Natural killer cell (primary cell): ENCODE measurements at regions not wholly inside any gene's neighbourhood (a gene's known extent, or its start where the extent isn't known, plus 50 kb on each side); places are given as distances from the start of the nearest gene placed in this dataset.

Experiments used
- ATAC-seq, 3 donors: fragments of 150-1000 bp in 2 of 3; fragments of 200-7000 bp in 1 of 3; cut with Tn5 transposase; 1 replicate in 1 of 3; 2 replicates in 2 of 3; pipeline ENCODE4 v1.10.0; 2021; ENCODE audit warnings: mild to moderate bottlenecking in 2 of 3, moderate library complexity in 2 of 3
- DNase-seq, 2 donors: peaks; one replicate each; pipeline versions ENCODE4 v3.0.0 to v3.0.0-alpha.2; 2013 to 2021; ENCODE audit warnings: mixed read lengths in 1 of 2
- H3K27ac ChIP-seq: one replicate; pipeline ENCODE4 v1.5.1; 2013; ENCODE audit warnings: mild to moderate bottlenecking, low read length
- H3K27me3 ChIP-seq: one replicate; pipeline ENCODE4 v1.6.1; 2013; ENCODE audit warnings: low read length; ENCODE audit not compliant: control insufficient read depth, insufficient read depth
- H3K36me3 ChIP-seq: one replicate; pipeline ENCODE4 v1.6.1; 2013; ENCODE audit warnings: low read length; ENCODE audit not compliant: control insufficient read depth, insufficient read depth
- H3K4me1 ChIP-seq: one replicate; pipeline ENCODE4 v1.6.1; 2013; ENCODE audit warnings: low read length; ENCODE audit not compliant: control insufficient read depth, insufficient read depth
- H3K4me3 ChIP-seq: one replicate; pipeline ENCODE4 v1.5.1; 2013; ENCODE audit warnings: low read length
- H3K9me3 ChIP-seq: one replicate; pipeline ENCODE4 v1.6.1; 2013; ENCODE audit warnings: low read length; ENCODE audit not compliant: control insufficient read depth, insufficient read depth
- H3K27ac Mint-ChIP-seq, 2 donors: one replicate each; pipeline ENCODE4 v1.8.0; 2022; ENCODE audit warnings: mild to moderate bottlenecking in 2 of 2, mixed read lengths in 2 of 2, moderate library complexity in 1 of 2
- H3K27me3 Mint-ChIP-seq, 2 donors: one replicate each; pipeline ENCODE4 v1.8.0; 2022; ENCODE audit warnings: low read depth in 2 of 2, mixed read lengths in 2 of 2
- H3K36me3 Mint-ChIP-seq: one replicate; pipeline ENCODE4 v1.8.0; 2022; ENCODE audit warnings: mixed read lengths
- H3K4me1 Mint-ChIP-seq, 2 donors: one replicate each; pipeline ENCODE4 v1.8.0; 2022; ENCODE audit warnings: mixed read lengths in 2 of 2
- H3K4me3 Mint-ChIP-seq: one replicate; pipeline ENCODE4 v1.8.0; 2022; ENCODE audit warnings: mild to moderate bottlenecking, moderate library complexity, mixed read lengths
- H3K9me3 Mint-ChIP-seq, 2 donors: one replicate each; pipeline ENCODE4 v1.8.0; 2022; ENCODE audit warnings: mixed read lengths in 2 of 2
- WGBS: methylation state at CpG from one replicate; pipeline ENCODE4 v1.1.7; 2013; ENCODE audit warnings: missing lambda C conversion rate; ENCODE audit not compliant: insufficient coverage; 5-methylcytosine and 5-hydroxymethylcytosine counted together
- intact Hi-C: fragments of 100-400 bp; cut with micrococcal nuclease; formaldehyde crosslinking; loops from one replicate; pipeline ENCODE4 v1.14.2; 2022
- TF ChIP-seq, protein P1 (sequence below): fragments of 200-600 bp; IDR thresholded peaks from one replicate; pipeline ENCODE4 v1.8.0; 2022; ENCODE audit warnings: antibody characterized with exemption

DNA sequence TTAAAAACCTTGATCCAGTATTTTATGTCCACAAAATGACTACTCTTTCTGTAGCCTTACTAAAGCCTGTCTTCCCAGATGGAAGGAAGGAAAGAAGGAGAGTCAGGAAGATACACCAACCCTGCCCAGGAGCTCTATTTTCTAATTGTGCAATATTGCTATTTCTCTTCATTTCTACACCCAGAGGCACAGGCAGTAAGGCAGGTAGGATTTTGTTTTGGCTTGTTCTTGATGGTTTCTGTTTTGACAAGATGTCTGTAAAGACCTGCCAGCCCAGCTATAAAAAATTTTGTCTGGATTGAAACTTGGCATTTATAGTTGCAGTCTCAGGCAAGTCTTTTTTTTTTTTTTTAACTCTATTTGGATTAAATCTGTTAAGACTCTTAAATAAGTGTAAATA lies 587.5 kb upstream of the ARID1B start:
- TF ChIP-seq, protein P1, sequence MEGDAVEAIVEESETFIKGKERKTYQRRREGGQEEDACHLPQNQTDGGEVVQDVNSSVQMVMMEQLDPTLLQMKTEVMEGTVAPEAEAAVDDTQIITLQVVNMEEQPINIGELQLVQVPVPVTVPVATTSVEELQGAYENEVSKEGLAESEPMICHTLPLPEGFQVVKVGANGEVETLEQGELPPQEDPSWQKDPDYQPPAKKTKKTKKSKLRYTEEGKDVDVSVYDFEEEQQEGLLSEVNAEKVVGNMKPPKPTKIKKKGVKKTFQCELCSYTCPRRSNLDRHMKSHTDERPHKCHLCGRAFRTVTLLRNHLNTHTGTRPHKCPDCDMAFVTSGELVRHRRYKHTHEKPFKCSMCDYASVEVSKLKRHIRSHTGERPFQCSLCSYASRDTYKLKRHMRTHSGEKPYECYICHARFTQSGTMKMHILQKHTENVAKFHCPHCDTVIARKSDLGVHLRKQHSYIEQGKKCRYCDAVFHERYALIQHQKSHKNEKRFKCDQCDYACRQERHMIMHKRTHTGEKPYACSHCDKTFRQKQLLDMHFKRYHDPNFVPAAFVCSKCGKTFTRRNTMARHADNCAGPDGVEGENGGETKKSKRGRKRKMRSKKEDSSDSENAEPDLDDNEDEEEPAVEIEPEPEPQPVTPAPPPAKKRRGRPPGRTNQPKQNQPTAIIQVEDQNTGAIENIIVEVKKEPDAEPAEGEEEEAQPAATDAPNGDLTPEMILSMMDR = no peak

DNA sequence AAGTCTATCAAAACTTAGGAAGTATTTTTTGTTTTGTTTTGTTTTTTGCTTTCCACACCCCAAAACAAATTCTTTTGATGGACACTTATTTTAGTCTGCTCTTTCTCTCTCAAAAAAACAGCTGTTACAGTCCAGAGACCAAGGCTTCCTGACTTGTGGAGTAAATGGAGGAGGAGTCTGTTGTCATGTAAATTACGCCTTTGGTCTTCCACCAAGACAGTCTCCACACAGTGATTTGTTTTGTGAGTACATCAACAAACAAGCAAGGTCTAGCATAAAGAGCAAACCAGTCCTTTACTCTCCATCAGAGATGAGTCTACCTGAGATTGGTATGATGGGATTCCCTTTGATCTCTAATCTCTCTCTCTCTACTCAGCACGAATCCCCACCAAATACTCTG lies 588.0 kb upstream of the ARID1B start:
- WGBS = no CpG with 5 or more reads among the region's 2 CpGs
- Histone ChIP-seq H3K36me3 (no peaks in the 10 kb centered on the region), H3K9me3 (no peaks in the 10 kb centered on the region), H3K27me3 (no peaks in the 10 kb centered on the region), H3K4me1 (no peaks in the 10 kb centered on the region), H3K4me3 (no peak overlapping the region), H3K27ac (no peak overlapping the region)
- H3K27ac Mint-ChIP-seq = no peak overlapping the region
- no peak for ATAC-seq
- no peaks in the 10 kb centered on the region for H3K27me3 Mint-ChIP-seq
- peaks cover 0 to under 1% of the 10 kb centered on the region in 2 donors for H3K9me3 Mint-ChIP-seq
- no peak for DNase-seq
- TF ChIP-seq, protein P1 = no peak
- no peak overlapping the region for H3K4me3 Mint-ChIP-seq
- intact Hi-C loops = no loop called here
- no peaks in the 10 kb centered on the region for H3K4me1 Mint-ChIP-seq
- no peaks in the 10 kb centered on the region for H3K36me3 Mint-ChIP-seq

More for the DNA sequence above, 587.5 kb upstream of the ARID1B start:
- no peaks in the 10 kb centered on the region for H3K4me1 ChIP-seq
- intact Hi-C loops = no loop called here
- H3K4me3 ChIP-seq = no peak overlapping the region
- H3K36me3 ChIP-seq = no peaks in the 10 kb centered on the region
- H3K27me3 ChIP-seq = no peaks in the 10 kb centered on the region
- no peaks in the 10 kb centered on the region for H3K9me3 ChIP-seq
- Mint-ChIP-seq H3K4me1 (no peaks in the 10 kb centered on the region), H3K27me3 (no peaks in the 10 kb centered on the region), H3K36me3 (no peaks in the 10 kb centered on the region), H3K4me3 (no peak overlapping the region), H3K27ac (no peak overlapping the region), H3K9me3 (peaks cover 0 to 3% of the 10 kb centered on the region in 2 donors)
- ATAC-seq = no peak
- DNase-seq = no peak
- no peak overlapping the region for H3K27ac ChIP-seq

DNA sequence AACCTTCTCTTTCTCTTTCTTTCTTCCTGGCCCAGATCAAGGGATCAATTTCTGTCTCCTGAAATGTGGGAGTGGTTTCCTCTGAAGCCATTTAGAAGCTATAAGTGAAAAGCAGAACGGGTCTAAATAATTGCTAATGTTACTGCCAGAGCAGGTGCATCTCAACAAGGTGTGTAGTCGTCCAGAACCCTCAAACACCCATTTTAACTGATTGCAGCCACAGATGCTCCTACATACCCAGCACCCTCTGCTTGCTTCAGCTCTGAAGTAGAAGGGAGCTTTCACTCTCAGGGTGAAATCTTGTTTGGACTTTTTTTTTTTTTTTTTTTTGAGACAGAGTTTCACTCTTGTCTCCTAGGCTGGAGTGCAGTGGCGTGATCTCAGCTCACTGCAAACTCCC lies 592.1 kb upstream of the ARID1B start:
- no peaks in the 10 kb centered on the region for H3K27me3 ChIP-seq
- no peak overlapping the region for H3K27ac ChIP-seq
- H3K9me3 ChIP-seq = no peaks in the 10 kb centered on the region
- Mint-ChIP-seq H3K36me3 (no peaks in the 10 kb centered on the region), H3K9me3 (no peaks in the 10 kb centered on the region), H3K27ac (no peak overlapping the region), H3K4me3 (no peak overlapping the region), H3K4me1 (no peaks in the 10 kb centered on the region), H3K27me3 (no peaks in the 10 kb centered on the region)
- ATAC-seq (no peak), DNase-seq (no peak)
- TF ChIP-seq, protein P1 = no peak
- H3K4me1 ChIP-seq = no peaks in the 10 kb centered on the region
- no peak overlapping the region for H3K4me3 ChIP-seq
- intact Hi-C loops = no loop called here
- no peaks in the 10 kb centered on the region for H3K36me3 ChIP-seq
- WGBS = 42% methylated on average over 3 of the region's 3 CpGs

DNA sequence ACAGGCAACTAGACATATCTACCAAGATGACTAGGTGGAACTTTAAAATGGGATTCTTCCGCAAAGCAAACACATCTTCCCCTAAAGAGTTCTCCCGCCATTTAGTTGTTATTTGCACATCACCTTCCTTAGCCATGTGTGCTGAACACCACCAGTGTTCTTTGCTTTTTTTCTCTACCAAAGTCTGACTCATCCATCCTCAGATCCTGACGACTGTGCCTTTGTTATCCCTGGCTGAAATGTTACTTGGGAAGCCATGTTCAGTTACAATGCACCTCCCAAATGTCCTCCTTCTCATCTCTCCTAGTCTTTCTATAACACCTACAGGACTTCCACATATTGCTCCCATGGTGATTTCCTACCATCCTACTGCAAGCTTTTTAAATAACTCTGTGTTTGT lies 593.5 kb upstream of the ARID1B start:
- WGBS = 94% methylated on average over 3 of the region's 3 CpGs
- no peaks in the 10 kb centered on the region for H3K27me3 ChIP-seq
- no peak overlapping the region for H3K27ac ChIP-seq
- H3K4me1 ChIP-seq = no peaks in the 10 kb centered on the region
- Mint-ChIP-seq H3K4me1 (no peaks in the 10 kb centered on the region), H3K4me3 (no peak overlapping the region), H3K36me3 (no peaks in the 10 kb centered on the region), H3K27ac (no peak overlapping the region), H3K9me3 (no peaks in the 10 kb centered on the region), H3K27me3 (no peaks in the 10 kb centered on the region)
- DNase-seq (no peak), ATAC-seq (no peak)
- no peaks in the 10 kb centered on the region for H3K9me3 ChIP-seq
- H3K36me3 ChIP-seq = no peaks in the 10 kb centered on the region
- intact Hi-C loops = no loop called here
- TF ChIP-seq, protein P1 = no peak
- no peak overlapping the region for H3K4me3 ChIP-seq
